ENCODE measurements at regions not wholly inside any gene's neighbourhood (a gene's known extent, or its start where the extent isn't known, plus 50 kb on each side); places are given as distances from the start of the nearest gene placed in this dataset.

DNA sequence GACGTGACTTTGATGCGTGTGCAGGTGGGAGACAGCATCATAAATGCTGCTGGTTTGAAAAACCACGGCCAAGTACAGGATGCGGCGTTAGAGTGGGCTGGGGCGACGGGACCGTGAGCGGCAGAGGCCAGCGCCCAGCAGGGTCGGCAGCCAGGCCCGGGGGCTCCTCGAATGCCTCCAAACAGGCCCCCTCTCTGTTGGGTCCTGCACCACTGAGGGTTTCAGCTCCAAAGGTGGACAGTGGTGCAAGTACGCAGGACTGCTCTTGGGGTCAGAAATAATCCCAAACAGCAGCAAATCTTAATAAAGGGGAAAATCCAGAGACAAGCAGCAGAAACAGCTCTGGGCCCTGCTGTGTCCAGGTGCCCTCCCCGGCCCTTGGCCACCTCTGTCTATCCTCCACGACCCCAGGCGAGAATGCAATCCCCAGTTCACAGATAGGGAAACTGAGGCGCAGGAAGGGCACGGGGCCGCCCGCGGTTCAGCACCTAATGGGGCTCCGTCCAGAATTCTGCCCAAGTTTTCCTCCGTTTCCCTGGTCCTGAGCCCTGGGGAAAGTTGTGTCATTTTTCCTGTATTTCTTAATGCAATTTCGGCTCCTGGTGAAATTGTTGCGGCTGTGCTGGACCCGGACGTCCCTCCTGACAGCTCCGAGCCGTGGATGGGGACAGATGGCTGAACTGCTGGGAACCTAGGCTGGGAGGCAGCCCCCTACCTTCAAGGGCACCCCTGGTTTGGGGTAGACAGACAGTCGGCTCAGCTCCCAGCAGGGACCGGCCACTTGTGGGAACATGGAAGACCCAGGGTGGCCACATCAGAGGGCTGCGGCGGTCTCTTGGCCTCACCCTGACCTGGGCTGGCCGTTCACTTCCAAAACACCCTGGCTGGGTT, 97.4 kb downstream of the FOXL3 start:
- no peak for DNase-seq

DNA sequence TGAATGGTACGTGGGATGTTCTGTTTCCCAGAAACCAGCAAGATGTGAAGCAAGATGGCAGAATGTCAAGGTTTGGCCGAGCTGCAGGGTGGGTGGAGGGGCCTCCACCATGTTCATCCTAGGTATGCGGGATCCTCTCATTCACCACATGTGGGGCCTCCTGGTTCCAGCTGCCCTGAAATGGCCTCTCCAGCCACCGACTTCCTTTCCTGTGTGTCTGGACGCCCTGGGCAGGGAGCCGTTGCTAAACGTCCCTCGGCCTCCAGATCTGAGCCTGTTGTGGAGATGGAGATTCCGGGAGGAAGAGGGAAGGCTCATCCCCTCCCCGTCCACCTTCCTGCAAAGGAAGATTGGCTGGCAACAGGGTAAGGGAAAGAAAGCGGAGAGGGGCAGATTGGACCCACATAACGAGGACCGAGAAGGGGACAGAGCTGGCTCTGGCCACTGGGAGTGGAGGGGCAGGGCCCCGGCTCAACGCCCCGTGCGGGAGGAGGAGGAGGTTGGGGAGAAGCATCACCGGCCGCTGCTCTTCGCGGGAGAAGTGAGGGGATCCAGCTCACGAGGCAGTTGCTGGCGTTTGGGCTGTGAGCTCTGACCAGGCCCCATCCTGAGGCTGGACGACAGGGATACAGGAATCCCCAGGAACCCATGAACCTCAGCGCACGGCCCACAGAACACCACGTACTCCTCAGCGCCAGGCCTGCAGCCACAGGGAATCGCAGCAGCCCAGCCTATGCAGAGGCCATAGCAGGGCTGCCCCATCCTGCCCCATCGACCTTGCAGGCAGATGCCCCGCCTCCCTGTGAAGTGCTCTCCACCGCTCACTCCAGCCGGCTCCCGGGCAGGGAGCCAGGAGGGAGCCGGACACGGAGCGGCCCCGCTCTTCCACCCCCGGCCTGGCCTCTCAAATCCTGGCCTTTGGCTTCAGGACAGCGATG, 98.3 kb downstream of the FOXL3 start:
- no peak for DNase-seq

DNA sequence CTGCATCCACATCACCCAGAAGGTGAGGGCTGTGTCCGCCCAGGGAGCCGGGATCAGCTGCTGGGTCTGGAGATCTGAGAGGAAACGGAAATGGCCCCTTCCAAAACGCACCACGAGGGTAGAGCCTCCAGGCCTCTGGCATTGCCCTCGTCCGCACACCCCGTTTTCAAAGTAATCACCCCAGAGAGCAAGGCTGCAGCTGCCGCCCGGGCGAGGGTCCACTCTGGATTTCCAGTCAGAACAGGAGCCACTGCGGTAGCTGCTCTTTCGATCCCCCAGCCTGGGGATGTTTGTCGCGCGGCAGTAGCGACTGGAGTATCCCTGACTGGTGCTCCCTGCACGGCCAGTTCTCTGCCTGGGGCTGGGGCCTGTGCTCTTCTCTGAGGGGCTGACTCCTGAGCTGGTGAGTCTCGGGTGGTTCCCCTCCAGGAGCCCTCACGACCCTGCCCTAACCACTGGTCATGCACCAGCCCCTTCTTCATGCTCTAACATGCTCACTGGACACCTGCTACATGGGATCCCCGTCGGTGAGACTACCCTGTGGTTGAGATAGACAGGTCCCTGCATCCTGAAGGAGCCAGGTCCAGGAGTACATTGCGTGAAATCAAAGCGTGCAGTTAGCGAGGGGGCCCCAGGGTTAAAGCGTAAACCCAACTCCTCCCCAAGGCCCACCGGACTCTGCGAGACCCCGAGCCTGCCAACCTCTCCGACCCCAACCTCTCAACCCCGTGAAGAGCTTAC, 99.2 kb downstream of the FOXL3 start:
- DNase-seq = no peak

DNA sequence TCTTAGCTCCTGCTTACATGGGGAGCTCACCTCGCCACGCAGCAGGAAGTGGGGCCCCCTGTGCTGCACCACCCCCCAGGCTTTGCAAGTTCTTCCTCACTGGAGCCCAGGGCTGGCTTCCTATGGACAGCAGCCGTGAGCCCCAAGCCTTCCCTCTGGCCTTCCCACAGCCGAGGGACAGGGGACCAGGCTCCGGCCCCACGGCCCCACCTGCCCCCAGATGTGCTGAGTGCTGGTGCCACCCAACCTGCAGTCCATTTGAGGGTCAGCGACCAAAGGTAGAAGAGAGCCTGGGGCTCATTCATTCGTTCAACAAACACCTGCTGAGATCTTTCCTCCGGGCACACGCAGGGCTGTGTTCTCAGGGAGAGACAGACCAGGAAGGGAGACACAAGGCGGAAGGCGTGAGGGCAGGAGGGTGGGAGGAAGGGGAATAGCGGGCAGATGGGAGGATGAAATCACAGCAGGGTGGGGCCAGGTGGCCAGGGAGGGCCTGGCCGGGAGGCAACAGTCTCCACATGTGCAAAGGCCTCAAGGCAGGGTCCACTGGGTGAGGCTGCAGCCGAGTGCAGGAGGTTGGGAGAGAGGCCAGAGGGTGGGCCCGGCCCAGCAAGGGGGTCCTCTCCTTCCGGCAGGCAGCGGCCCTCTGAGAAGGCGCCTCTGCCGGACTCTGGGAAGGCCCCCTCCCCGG, 100.1 kb downstream of the FOXL3 start:
- DNase-seq = no peak

DNA sequence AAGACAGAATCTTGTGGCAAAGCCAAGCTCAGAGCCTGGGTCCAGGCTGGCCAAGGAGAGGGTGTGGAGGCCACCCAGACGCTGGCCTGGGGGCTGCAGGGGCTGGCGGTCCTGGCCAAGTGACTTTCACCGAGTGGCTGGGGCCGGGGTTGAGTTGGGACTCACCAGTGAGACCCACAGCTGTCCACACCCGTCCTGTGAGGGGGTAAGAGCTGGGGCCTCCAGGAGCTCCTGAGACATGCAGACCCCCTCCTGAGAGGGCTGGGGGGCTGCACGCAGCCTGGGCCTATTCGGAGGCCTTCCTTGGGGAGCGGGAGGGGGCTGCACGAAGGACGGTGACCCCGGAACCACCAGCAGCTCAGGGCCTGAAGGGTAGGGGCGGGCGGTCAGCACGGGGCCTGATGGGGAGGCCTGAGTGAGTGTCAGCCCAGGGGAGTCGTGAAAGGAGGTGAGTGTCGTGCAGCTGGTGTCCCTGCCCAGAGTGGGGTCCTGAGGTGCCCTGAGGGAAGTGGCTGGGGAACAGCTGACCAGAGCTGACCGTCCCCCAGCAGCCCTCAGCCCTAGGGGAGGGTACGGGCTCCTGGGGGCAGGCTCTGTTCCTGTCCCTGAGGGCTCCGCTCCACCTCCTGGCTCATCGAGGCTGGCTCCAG, 100.9 kb downstream of the FOXL3 start:
- DNase-seq = no peak

DNA sequence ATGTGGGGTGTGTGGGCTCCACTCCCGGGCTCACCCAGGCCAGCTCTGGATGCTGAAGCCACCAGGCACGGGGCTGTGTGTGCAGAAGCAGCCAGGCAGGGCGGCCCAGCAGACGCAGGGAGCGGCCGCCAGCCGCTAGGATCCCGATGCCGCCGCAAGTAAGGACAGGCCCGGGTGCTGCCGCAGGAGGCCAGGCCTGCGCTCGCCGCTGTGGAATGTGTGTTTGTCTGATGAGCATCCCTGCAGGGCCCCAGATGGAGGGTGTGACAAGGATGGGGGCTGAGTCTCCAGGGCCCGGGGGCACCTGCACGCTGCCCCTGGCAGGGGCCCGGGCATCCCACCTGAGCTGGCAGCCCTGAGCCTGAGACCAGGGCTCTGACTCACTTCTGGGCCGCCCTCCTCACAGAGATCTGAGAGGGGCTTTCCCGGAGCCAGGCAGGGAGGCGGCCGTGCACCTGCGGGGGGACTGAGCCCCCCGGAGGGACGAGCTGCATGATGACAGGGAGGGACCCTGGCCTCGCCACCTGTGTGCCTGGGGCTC, 101.5 kb downstream of the FOXL3 start:
- DNase-seq = no peak

DNA sequence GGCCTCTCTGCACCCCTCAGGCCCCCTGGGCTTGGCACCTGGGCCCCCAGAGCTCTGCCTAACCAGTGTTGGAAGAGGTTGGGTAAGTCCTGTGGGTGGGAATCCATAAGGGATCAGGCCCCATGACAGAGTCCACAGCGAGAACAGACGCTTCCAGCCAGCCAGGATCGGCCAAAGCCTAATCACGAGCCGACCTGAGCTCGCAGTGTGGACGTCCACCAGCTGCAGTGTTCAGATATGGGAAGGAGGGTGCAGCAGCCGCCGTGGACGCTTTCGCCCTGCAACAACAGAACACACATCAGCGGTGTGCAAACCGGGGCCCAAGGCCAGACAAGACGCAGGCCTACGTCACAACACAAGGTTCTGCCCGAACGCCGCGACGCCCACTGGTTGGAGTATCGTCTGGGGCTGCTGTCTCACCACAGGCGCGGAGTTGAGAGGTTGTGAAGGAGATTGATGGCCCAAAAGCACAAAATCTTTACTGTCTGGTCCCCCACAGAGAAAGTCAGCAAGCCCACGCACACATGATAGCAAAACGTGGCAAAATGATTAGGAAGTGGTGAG, 102.1 kb downstream of the FOXL3 start:
- no peak for DNase-seq

DNA sequence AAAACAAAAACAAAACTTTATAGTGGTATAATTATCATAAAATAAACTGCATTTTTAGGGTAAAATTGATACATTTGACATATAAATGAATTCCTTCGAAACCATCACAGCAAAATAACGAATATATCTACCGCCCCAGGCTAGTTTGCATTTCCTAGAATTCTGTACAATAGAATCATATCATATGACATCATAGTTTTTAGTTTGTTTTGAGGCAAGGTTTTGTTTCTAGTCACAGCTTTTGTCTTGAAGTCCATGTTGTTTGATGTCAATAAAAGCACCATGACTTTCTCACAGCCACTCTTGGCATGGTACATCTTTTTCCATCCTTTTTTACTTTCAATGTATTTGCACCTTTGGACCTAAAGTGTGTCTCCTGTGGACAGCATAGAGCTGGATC, 102.9 kb downstream of the FOXL3 start:
- DNase-seq = no peak

DNA sequence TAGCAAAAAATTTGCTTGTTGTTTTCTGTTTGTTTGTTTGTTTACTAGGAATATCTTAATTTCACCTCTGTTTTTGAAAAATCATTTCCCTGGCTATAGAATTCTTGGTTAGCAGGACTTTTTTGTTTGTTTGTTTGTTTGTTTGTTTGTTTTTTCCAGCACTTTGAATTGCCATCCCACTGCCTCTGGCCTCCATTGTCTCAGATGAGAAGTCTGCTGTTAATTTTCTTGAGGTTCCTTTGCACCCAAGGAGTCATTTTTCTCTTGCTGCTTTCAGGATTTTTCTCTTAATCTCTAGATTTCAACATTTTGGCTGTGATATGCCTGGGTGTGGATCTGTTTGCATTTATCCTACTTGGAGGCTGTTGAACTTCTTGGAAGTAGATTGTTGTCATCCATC, 105.7 kb downstream of the FOXL3 start:
- DNase-seq = no peak

DNA sequence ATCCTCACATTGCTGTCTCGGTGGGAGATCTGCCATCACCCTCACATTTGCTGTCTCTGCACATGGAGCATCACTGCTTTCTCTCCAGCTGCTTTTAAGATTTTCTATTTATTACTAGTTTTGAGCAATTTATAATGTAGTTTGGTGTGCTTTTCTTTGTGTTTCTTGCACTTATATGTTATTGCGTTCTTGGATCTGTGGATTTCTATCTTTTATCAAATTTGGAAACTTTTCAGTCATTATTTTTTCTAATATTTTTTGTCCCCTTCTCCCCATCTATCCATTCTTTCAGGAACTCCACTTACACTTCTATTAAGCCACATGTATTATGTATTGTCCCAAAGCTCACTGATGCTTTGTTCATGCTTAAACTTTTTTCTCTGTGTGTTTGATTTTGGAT, 108.9 kb downstream of the FOXL3 start:
- DNase-seq = no peak

DNA sequence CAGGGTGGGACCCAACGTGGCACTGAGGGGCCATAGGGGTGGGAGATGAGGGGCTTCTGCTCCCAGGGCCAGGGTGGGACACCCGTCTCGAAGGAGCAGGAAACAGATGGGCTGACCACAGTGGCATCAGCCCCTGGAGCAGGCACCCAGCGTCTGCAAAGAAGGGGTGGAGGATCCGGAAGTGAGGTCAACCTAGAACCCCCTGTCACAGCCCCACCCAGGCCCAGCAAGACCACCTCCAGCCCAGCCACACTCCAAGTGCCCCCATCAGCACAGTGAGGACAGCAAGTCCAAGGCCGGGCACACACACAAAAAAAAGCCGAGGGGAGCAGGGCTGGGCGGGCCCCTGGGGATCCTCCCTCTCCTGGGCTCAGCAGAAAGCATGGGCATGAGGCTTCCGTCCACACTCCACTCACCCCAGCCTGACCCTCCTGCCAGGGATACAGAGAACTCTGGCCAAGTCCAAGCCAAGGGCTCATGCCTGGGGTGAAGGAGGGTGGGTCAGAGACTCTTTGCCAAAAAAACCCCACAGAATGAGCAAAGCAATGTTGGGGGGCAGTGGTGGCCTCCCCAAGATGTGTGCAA, 111.0 kb downstream of the FOXL3 start:
- DNase-seq = no peak

DNA sequence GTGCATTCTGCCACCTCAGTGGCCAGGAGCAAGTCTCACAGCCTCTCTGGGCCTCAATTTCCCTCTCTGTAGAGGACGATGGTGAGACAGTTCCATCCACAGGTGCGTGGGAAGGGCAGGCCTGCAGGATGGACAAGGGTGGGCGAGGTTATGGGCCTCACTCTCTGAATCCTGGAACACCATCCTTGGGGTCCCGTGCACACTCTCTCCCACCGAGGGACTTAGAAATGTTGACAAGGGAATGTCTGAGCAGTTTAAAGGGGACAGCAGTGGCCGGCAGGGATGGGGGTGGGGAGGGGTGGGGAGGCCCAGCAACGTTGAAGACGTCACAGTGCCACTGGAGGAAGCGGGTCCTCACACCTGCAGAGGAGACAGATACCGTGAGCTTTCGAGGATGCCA, 111.5 kb downstream of the FOXL3 start:
- DNase-seq = no peak

DNA sequence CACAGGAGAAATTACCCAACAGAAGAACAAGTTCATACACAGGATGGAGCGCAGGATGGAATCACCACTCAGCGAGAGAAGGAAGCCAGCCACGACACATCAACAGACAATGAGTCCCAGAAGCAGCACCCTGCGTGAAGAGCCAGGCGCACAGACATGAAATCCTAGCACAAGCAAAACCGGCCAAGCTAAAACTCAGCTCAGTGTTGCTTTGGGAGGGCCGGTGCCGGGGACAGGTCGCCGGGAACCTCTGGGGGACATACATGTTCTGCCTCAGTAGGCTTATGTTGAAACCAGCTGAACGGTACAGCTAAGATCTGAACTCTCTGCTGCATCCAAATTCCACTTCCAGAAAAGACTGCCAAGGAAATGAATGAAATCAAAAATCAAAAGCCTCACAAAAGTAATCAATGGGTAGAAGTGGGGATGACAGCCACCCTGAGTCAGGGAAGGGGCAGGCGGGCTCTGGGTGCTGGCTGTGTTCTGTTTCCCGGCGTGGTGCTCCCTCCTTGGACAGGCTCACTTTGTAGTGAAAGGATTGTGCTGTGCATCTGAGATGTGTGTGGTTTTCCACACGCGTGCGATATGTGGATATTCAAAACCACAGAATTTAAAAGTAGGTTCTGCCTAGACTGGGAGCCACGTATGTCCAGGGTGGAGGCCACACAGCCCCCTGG, 114.7 kb downstream of the PDGFA start:
- DNase-seq = no peak

DNA sequence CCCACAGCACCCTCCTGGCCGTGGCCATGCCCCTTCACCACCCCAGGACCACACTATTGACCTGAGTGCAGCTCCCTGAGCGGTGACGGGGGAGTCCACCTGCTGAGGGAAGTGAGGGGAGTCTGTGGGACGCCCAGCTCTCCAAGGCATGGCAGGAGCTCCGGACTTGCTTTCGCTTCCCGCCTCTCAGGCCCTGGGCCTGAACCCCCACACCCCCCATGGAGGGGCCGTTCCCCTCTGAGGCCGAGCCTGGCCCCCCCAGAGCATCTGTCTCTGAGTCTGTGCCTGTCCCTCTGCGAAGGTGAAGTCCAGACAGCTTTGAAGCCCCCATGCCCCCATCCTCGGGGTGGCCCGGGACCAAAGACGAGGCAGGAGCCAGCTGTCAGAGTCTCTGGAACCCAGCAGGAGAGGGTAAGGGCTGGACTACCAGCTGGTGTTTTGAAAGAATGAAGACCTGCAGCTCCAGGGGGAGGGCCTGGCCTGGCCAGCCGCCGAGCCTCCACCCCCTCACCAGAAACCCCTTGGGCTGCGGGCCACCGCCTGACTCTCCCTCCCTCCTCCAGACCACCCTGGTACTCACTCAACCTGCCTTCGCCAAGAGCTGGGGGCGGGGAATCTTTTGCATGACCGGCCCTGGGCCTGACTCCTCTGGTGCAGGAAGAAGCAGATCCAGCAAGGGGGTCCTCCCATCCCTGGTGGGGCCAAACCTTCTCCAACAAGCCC, 114.0 kb downstream of the PDGFA start:
- DNase-seq = no peak

DNA sequence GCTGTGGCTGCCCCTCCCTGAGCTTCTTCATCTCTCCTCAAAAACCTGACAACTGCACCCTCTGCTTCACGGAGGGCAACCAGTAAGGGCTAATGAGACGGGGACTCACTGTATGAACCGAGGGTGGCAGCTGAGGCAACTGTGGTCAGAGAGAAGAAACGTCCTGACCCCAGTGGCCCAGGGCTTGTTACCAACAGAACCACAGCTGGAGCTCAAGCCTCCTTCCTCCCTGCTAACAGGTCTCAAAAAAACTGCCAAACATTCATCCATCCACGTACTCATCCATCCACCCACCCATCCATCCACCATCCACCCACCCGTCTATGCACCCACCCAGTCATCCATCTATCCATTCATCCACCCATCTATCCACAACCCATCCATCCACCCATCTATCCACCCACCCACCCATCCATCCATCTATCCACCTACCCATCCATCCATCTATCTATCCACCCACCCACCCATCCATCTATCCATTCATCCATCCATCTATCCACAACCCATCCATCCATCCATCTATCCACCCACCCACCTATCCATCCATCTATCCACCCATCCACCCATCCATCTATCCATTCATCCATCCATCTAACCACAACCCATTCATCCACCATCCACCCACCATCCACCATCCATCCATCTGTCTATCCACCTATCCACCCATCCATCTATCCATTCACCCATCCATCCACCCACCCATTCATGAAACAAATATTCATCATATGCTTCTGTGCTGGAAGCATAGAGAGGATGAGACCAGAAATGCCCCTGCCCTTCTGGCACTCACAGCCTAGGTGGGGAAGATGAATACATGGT, 111.7 kb downstream of the PDGFA start:
- DNase-seq = no peak

DNA sequence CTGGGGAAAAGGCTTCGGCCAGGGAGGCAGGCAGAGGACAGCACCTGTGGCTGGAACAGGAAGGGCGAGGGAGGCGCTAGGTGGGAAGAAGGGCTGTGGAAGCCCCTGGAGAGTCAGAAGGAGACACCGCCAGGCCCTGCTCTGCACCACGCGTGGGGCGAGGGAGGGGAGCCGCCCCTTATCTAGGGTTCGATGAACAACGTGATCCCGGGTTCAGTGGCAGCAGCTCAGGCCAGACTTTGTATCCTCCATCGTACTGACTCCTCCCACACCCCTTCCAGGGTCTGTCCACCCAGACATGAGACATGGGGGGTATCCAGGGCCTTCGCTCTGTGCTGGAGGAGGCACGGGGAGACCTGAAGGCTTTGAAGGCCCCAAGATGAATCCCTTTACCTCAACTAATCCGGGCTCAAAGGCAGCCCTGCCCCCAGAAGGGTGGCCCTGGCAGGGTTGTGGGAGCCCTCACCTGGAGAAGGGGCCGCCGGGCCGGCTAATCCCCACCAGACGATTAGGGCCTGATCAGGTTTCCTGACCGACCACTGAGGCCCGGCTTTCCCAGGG, 110.8 kb downstream of the PDGFA start:
- DNase-seq = no peak

DNA sequence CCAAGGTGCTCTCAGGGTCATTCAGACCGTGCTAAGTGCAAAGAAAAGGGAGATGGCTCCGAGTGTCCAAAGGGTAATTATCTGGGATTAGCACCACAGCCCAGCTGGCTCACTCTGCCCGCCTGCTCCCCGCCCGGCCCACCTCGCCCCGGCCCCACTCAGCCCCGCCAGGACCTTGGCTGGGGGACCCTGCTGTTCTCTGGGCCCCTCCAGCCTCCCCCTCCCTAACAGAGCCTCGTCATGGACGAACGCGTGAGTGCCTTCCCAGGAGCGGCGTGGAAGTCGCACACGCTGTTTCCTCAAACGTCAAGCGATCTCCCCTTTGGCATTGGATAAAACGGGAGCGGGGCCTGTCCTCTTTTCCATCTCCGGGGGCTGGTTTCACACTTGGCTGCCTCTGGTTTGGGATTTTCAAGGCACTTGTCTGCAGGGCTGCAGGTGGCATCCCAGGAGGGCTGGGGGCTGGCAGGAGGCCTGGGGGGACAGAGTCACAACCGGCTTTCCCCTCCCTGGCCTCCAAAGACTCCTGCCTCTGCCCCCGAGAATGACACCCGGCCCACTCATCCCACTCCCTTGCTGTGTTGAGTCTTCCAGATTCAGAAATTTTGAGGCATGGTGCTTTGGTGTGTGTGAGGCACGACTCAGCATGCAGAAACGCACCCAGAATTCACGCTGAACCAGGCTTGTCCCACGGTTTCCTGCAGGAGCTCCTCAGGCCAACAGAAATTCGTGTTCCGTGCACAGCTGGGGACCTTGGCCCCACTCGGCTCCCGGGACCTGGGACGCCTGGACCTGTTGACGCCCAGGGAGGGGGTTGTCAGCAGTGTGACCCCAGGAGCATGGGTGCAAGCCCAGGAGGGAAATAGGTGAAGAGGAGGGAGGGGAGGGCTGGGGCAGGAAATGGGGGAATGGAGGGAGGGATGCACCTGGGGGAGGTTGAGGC, 110.0 kb downstream of the PDGFA start:
- no peak for DNase-seq

Measured in T1000 (cell line).